Endothelial cell of umbilical vein (primary cell): ENCODE measurements at regions not wholly inside any gene's neighbourhood (a gene's known extent, or its start where the extent isn't known, plus 50 kb on each side); places are given as distances from the start of the nearest gene placed in this dataset.

ENCODE experiments used
- BruUV-seq: library from RNA; stranded (reverse); fragments of 400-500 nt; replicated peaks from 2 replicates; lab custom pipeline; 2021; lab: Mats Ljungman, UMichigan
- CTCF ChIA-PET: fragments of 300-600, 350-600 bp; sonication (Branson Sonifier 250); formaldehyde crosslinking; loops from one replicate; lab custom pipeline; 2021; ENCODE audit warnings: antibody characterized with exemption, inconsistent platforms; lab: Charles Lee
- POLR2A ChIA-PET: fragments of 300-600, 350-600 bp; sonication (Branson Sonifier 250); formaldehyde crosslinking; loops from one replicate; lab custom pipeline; 2021; ENCODE audit warnings: antibody characterized with exemption, inconsistent platforms; lab: Charles Lee
- DNase-seq: peaks from one replicate; pipeline ENCODE4 v3.0.0-alpha.2; 2011; ENCODE audit warnings: low read depth, low spot score
- FAIRE-seq: peaks from 2 replicates; lab custom pipeline; 2011; peaks lifted over from hg19 to GRCh38; lab: Jason Lieb, UNC
- H2AFZ ChIP-seq: 2 replicates; pipeline ENCODE4 v1.6.0; 2012; ENCODE audit warnings: low read depth, low read length, control low read depth, inconsistent platforms
- H3K27ac ChIP-seq: 2 replicates; pipeline ENCODE4 v1.5.1; 2011; ENCODE audit warnings: low read depth, mild to moderate bottlenecking, control low read depth, low read length, moderate library complexity; ENCODE audit not compliant: insufficient read depth
- H3K27me3 ChIP-seq, 2 experiments: 2 replicates each; pipeline versions ENCODE4 v1.6.0 to v1.6.1; 2011; ENCODE audit warnings: low read length in 2 of 2, mixed read lengths in 1 of 2; ENCODE audit not compliant: control insufficient read depth in 2 of 2, insufficient read depth in 2 of 2
- H3K36me3 ChIP-seq, 2 experiments: 2 replicates in 1 of 2; 3 replicates in 1 of 2; pipeline ENCODE4 v1.5.1; 2011; ENCODE audit warnings: low read length in 2 of 2, mild to moderate bottlenecking in 1 of 2, moderate library complexity in 1 of 2; ENCODE audit not compliant: control insufficient read depth in 2 of 2, insufficient read depth in 2 of 2; ENCODE audit errors: extremely low read depth in 1 of 2
- H3K4me1 ChIP-seq: 3 replicates; pipeline ENCODE4 v1.5.1; 2011; ENCODE audit warnings: mild to moderate bottlenecking, low read length; ENCODE audit not compliant: control insufficient read depth, insufficient read depth; ENCODE audit errors: extremely low read depth
- H3K4me2 ChIP-seq: 2 replicates; pipeline ENCODE4 v1.6.1; 2011; ENCODE audit warnings: low read length, control low read depth, mixed read lengths; ENCODE audit not compliant: insufficient read depth
- H3K4me3 ChIP-seq, 3 experiments: fragments of 200-600 bp in 1 of 3; sonication (generic), shearing (Covaris generic) in 1 of 3; replicated peaks in 1 of 3; 2 replicates each; pipeline ENCODE4 v1.5.1; 2011 to 2016; ENCODE audit warnings: control low read depth in 3 of 3, low read length in 3 of 3, mild to moderate bottlenecking in 2 of 3, inconsistent platforms in 1 of 3, low read depth in 1 of 3, moderate library complexity in 1 of 3; ENCODE audit not compliant: insufficient read depth in 1 of 3
- H3K79me2 ChIP-seq: 2 replicates; pipeline ENCODE4 v1.6.0; 2012; ENCODE audit warnings: low read length, inconsistent platforms; ENCODE audit not compliant: control insufficient read depth, insufficient read depth
- H3K9ac ChIP-seq: replicated peaks from 2 replicates; pipeline ENCODE3; 2011; ENCODE audit warnings: low read length, control low read depth; ENCODE audit not compliant: insufficient read depth; ENCODE audit errors: extremely low read depth
- H3K9me1 ChIP-seq: replicated peaks from 3 replicates; pipeline ENCODE4 v1.6.0; 2011; ENCODE audit warnings: mild to moderate bottlenecking, low read length; ENCODE audit not compliant: control insufficient read depth, insufficient read depth; ENCODE audit errors: extremely low read depth
- H3K9me3 ChIP-seq: replicated peaks from 2 replicates; pipeline ENCODE4 v1.5.1; 2012; ENCODE audit warnings: low read length, inconsistent platforms; ENCODE audit not compliant: control insufficient read depth, insufficient read depth
- H4K20me1 ChIP-seq: replicated peaks from 2 replicates; pipeline ENCODE3; 2011; ENCODE audit warnings: mild to moderate bottlenecking, low read length; ENCODE audit not compliant: control insufficient read depth, insufficient read depth; ENCODE audit errors: extremely low read depth
- CTCF ChIP-seq, 2 donors: IDR thresholded peaks; 1 replicate in 1 of 2; 2 replicates in 1 of 2; pipeline ENCODE4 v1.5.1; 2011; ENCODE audit warnings: low read length in 2 of 2, mild to moderate bottlenecking in 2 of 2, moderate library complexity in 2 of 2, control low read depth in 1 of 2, inconsistent platforms in 1 of 2, low read depth in 1 of 2; ENCODE audit not compliant: insufficient read depth in 1 of 2; ENCODE audit errors: extremely low read depth in 1 of 2
- EZH2 ChIP-seq: IDR thresholded peaks from 2 replicates; pipeline ENCODE4 v1.6.1; 2012; ENCODE audit warnings: borderline replicate concordance, low read depth, mild to moderate bottlenecking, moderate library complexity, low read length, inconsistent platforms; ENCODE audit not compliant: severe bottlenecking
- MAX ChIP-seq: IDR thresholded peaks from 2 replicates; pipeline ENCODE4 v1.6.1; 2011; ENCODE audit not compliant: insufficient read depth, insufficient read length
- MYC ChIP-seq: IDR thresholded peaks from one replicate; pipeline ENCODE4 v1.6.1; 2011; ENCODE audit warnings: mild to moderate bottlenecking, low read depth, low read length
- POLR2A ChIP-seq: IDR thresholded peaks from 2 replicates; pipeline ENCODE4 v1.6.1; 2012; ENCODE audit warnings: low read depth, mild to moderate bottlenecking, control low read depth, low read length
- dilution Hi-C: fragments of 300-500 bp; cut with MboI; formaldehyde crosslinking; loops from one replicate; pipeline ENCODE4 v1.15.0; 2019; ENCODE audit warnings: low sequenced_read_pairs; ENCODE audit not compliant: extremely low pct_ligation_motif_present
- intact Hi-C: fragments of 100-400 bp; cut with micrococcal nuclease; formaldehyde crosslinking; loops from one replicate; pipeline ENCODE4 v1.10.0; 2022

GRCh38 chr7:91424371-91424770 is 160.1 kb downstream of the FZD1 start:
- dilution Hi-C loops: no loop called here

More at GRCh38 chr7:91424371-91424770, 160.1 kb downstream of the FZD1 start:
- Histone ChIP-seq H3K27ac (no peak overlapping the region), H3K27me3 (peaks cover 2 to 3% of the 10 kb centered on the region in 2 experiments), H3K36me3 (no peaks in the 10 kb centered on the region), H3K9me3 (no peaks in the 10 kb centered on the region), H4K20me1 (no peaks in the 10 kb centered on the region), H3K4me1 (no peaks in the 10 kb centered on the region), H3K79me2 (no peaks in the 10 kb centered on the region), H3K9me1 (no peaks in the 10 kb centered on the region), H3K4me2 (no peak overlapping the region), H3K9ac (no peak overlapping the region), H3K4me3 (no peak overlapping the region), H2AFZ (no peak overlapping the region)
- intact Hi-C loops: loop anchor here (10.0 kb wide), 1 partner anchor 340 kb away; no protein-coding TSS in a partner anchor
- TF ChIP-seq MAX: no peak
- no peak for TF ChIP-seq EZH2
- no peak for TF ChIP-seq MYC
- TF ChIP-seq CTCF (IDR thresholded peaks at IDR 0.05; ENCODE audit: extremely low read depth in 1 of 2, insufficient read depth in 1 of 2, low read depth in 1 of 2, low read length in 2 of 2): no peak
- no peak for TF ChIP-seq POLR2A
- BruUV-seq: no TSS peak
- CTCF ChIA-PET: interaction anchor here (1.5 kb wide), 1 partner anchor 137 kb away, joined by 4 read pairs; no protein-coding TSS in a partner anchor
- FAIRE-seq: no peak
- POLR2A ChIA-PET: no interaction called here
- peak; percentile 13 for DNase-seq
